GM13976 (cell line): ENCODE measurements at regions not wholly inside any gene's neighbourhood (a gene's known extent, or its start where the extent isn't known, plus 50 kb on each side); places are given as distances from the start of the nearest gene placed in this dataset.
"Not testable (repeated sequence)": the region's sequence is repeated elsewhere in the genome, so short reads cannot be mapped to it uniquely, and the experiment has no call there.

Source experiments
- DNase-seq: peaks from one replicate; pipeline ENCODE4 v3.0.0; 2012; ENCODE audit warnings: low spot score
- CTCF ChIP-seq: IDR thresholded peaks from 2 replicates; pipeline ENCODE4 v1.5.1; 2012; ENCODE audit warnings: borderline replicate concordance, mild to moderate bottlenecking; ENCODE audit not compliant: insufficient read depth; ENCODE audit errors: extremely low read depth, missing control alignments, control extremely low read depth
- in situ Hi-C: fragments of 300-500 bp; cut with MboI; formaldehyde crosslinking; loops from one replicate; pipeline ENCODE4 v1.12.0; 2022; ENCODE audit warnings: low sequenced_read_pairs, mixed read lengths, inconsistent platforms; ENCODE audit not compliant: unreplicated experiment

DNA sequence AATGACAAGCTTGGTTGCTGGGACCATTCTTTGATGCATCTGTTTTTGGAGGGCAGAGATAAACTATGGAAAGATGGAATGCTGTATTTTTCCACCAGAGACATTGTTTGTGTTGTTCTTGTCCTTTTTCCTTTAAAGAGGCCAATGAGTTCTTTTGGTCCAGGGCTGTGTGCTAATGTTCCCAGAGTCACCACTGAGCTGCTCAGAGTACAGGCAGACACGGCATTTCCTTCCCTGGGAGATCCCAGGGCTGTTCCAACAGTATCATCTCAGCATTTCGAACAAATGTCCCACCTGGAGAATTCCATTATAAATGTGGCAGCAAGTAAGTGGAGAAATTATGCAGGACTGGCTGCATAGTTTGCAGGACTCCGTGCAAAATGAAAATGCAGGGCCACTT lies 190.6 kb downstream of the IL20RB start:
- DNase-seq, result no peak
- TF ChIP-seq CTCF, result no peak
- in situ Hi-C loops, result no loop called here

DNA sequence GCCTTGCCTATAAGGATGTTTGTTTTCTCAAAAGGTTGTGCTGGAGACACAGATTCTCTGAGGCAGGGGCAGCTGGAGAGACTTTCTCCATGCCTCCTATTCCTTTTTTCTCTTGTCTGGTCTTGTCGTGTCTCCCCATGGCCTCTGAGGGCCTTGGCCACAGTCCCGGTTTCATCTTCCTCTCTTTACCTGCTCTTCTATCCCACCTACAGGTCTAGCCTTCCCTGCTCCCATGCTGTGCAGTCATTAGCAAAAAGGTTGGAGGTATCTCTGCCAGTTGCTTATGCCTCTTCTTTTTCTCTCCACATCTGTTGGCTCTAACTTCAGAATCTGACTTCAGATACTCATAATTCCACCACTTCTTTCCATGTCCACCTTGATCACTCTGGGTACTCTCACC lies 191.1 kb downstream of the IL20RB start:
- TF ChIP-seq CTCF, result no peak
- DNase-seq, result no peak
- in situ Hi-C loops, result no loop called here

DNA sequence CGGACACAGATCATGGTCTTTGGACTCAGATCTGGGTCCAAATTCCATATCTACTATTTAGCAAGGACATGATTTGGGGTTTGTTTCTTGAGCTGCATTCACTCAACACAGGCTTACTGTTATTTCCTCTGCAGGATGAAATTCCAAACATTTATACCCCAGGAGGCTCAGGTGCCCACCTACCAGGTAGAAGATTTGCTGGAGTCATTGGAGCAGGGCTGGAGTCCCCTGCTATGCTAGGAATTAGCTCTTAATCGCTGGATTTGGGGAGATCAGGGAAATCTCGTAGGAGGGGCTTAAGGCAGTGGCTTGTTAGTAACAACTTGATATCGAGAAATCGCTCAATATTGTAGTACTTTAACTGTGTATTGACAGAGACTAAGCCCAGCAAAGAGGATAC lies 193.0 kb downstream of the IL20RB start:
- in situ Hi-C loops, result no loop called here
- no peak for DNase-seq
- TF ChIP-seq CTCF, result no peak

DNA sequence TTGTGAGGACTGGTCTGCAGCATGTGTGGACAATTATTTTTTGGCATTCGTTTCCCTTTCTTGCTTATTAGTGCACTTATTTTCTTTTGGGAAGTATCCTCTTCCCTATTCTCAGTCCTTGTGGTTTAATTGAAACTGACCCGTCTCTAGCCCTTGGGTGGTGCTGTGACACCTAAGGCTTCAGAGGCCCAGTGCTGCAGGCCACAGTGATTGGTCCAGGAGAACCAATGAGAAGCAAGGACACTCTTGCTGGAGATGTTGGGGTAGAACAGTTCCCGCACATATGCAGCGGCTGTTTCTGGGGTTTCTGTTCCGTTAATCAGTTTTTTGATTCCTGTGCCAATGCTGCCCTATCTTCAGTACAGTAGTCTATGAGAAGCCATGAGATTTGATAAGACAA lies 195.3 kb downstream of the IL20RB start:
- DNase-seq, in situ Hi-C loops: not testable (repeated sequence)

DNA sequence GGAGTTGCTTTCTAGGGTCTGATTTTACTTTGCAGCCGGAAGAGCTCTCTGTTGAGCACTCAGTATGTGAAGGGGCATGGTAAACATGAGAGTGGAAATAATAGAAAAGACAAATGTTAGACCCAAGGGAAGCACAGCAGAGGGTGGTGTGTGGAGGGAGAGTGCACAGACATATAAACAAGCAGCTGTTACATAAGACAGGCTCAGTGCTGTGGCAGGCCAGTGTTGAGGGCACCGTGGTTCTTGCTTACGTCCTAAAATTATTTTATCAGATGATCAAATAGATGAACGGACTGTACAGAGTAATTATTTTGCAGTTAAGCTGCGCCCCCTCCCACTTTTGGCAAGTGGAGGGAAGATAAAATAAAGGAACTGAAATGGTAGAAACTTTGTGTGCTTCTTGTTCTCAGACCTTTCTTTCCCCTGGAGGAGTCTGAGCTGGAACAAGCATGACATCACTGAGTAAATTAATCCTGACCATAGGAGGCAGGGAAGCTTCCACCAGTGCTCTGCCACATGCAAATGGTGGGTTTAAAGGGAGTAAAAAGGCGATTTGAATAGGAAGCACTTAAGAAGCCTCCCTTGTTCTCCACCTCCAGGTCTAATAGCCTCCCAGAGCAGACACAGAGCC lies 205.6 kb downstream of the IL20RB start:
- in situ Hi-C loops, result no loop called here
- TF ChIP-seq CTCF, result no peak
- DNase-seq, result no peak

DNA sequence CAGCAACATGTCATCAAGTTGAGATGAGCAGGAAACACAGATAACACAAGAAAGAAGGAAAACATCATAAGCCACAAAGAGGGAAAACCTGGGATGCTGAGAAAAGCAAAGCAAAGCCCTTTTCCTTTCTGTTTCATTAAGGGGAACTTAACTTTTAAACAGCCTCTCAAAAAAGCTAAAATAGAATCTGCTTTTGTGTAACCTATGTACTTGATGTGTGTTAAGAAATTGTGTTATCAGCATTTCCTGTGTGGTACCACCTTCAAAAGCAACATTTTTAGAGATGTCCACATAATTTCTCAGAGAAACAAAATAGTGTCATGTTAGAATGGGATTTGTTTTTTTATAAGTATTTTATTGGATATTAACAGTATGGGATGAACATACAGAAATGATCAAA lies 206.2 kb downstream of the IL20RB start:
- no peak for TF ChIP-seq CTCF
- no peak for DNase-seq
- in situ Hi-C loops, result no loop called here

GRCh38 chr3:137165117-137165806 lies 207.5 kb downstream of the IL20RB start:
- no peak for DNase-seq
- no peak for TF ChIP-seq CTCF
- in situ Hi-C loops, result no loop called here
